ENCODE measurements at regions not wholly inside any gene's neighbourhood (a gene's known extent, or its start where the extent isn't known, plus 50 kb on each side); places are given as distances from the start of the nearest gene placed in this dataset.

GRCh38 chr7:12493407-12493806, 77.1 kb upstream of the SCIN start:
- TF ChIP-seq, protein P1, sequence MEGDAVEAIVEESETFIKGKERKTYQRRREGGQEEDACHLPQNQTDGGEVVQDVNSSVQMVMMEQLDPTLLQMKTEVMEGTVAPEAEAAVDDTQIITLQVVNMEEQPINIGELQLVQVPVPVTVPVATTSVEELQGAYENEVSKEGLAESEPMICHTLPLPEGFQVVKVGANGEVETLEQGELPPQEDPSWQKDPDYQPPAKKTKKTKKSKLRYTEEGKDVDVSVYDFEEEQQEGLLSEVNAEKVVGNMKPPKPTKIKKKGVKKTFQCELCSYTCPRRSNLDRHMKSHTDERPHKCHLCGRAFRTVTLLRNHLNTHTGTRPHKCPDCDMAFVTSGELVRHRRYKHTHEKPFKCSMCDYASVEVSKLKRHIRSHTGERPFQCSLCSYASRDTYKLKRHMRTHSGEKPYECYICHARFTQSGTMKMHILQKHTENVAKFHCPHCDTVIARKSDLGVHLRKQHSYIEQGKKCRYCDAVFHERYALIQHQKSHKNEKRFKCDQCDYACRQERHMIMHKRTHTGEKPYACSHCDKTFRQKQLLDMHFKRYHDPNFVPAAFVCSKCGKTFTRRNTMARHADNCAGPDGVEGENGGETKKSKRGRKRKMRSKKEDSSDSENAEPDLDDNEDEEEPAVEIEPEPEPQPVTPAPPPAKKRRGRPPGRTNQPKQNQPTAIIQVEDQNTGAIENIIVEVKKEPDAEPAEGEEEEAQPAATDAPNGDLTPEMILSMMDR (IDR thresholded peaks at IDR 0.05): no peak
- no peak for TF ChIP-seq POLR2A (IDR thresholded peaks at IDR 0.05)

All from prostate gland (tissue), 2 donors.